HG03558 (cell line): ENCODE measurements at regions not wholly inside any gene's neighbourhood (a gene's known extent, or its start where the extent isn't known, plus 50 kb on each side); places are given as distances from the start of the nearest gene placed in this dataset.
A peak's percentile ranks its signal among the peaks of the same experiment; 100 is the strongest.
"Not testable (repeated sequence)": the region's sequence is repeated elsewhere in the genome, so short reads cannot be mapped to it uniquely, and the experiment has no call there.

ENCODE experiments used
- ATAC-seq: cut with Tn5 transposase; IDR thresholded peaks from one replicate; pipeline ENCODE4 v1.9.1; 2021; ENCODE audit warnings: moderate number of reproducible peaks; ENCODE audit not compliant: unreplicated experiment; ENCODE audit errors: extremely low read depth

GRCh38 chr16:50497592-50497991 is 50.6 kb upstream of the NKD1 start:
- ATAC-seq: no peak

GRCh38 chr16:50496990-50497389 is 51.2 kb upstream of the NKD1 start:
- ATAC-seq: no peak

GRCh38 chr16:50495673-50496072 is 52.5 kb upstream of the NKD1 start:
- ATAC-seq: no peak

- no peak for ATAC-seq
Observed at GRCh38 chr16:50494501-50495491, 53.4 kb upstream of the NKD1 start.

GRCh38 chr16:50491516-50491915 is 56.7 kb upstream of the NKD1 start:
- no peak for ATAC-seq

- no peak for ATAC-seq
Observed at GRCh38 chr16:50490828-50491227, 57.4 kb upstream of the NKD1 start.

- ATAC-seq: no peak
Observed at GRCh38 chr16:50489182-50489581, 59.0 kb upstream of the NKD1 start.

- no peak for ATAC-seq
Observed at GRCh38 chr16:50487528-50487927, 60.7 kb upstream of the NKD1 start.

GRCh38 chr16:50486162-50486561 is 62.0 kb upstream of the NKD1 start:
- ATAC-seq: not testable (repeated sequence)

- no peak for ATAC-seq
Observed at GRCh38 chr16:50485232-50485631, 63.0 kb upstream of the NKD1 start.

- ATAC-seq: no peak
Observed at GRCh38 chr16:50482271-50482670, 65.9 kb upstream of the NKD1 start.

- ATAC-seq: no peak
Observed at GRCh38 chr16:50480206-50480605, 68.0 kb upstream of the NKD1 start.

- ATAC-seq: no peak
Observed at GRCh38 chr16:50479771-50480170, 68.4 kb upstream of the NKD1 start.

GRCh38 chr16:50478773-50479149 is 69.4 kb upstream of the NKD1 start:
- no peak for ATAC-seq

- ATAC-seq: no peak
Observed at GRCh38 chr16:50478075-50478772, 70.0 kb upstream of the NKD1 start.

GRCh38 chr16:50476486-50477255 is 71.5 kb upstream of the NKD1 start:
- no peak for ATAC-seq

- ATAC-seq: no peak
Observed at GRCh38 chr16:50475170-50475569, 73.0 kb upstream of the NKD1 start.

GRCh38 chr16:50474138-50474537 is 74.1 kb upstream of the NKD1 start:
- ATAC-seq: no peak

- peak; percentile 48 for ATAC-seq
Observed at GRCh38 chr16:50473356-50473945, 74.7 kb upstream of the NKD1 start.

GRCh38 chr16:50472472-50472871 is 75.7 kb upstream of the NKD1 start:
- ATAC-seq: no peak
